ENCODE measurements at regions not wholly inside any gene's neighbourhood (a gene's known extent, or its start where the extent isn't known, plus 50 kb on each side); places are given as distances from the start of the nearest gene placed in this dataset.
"Not testable (repeated sequence)": the region's sequence is repeated elsewhere in the genome, so short reads cannot be mapped to it uniquely, and the experiment has no call there.

DNA sequence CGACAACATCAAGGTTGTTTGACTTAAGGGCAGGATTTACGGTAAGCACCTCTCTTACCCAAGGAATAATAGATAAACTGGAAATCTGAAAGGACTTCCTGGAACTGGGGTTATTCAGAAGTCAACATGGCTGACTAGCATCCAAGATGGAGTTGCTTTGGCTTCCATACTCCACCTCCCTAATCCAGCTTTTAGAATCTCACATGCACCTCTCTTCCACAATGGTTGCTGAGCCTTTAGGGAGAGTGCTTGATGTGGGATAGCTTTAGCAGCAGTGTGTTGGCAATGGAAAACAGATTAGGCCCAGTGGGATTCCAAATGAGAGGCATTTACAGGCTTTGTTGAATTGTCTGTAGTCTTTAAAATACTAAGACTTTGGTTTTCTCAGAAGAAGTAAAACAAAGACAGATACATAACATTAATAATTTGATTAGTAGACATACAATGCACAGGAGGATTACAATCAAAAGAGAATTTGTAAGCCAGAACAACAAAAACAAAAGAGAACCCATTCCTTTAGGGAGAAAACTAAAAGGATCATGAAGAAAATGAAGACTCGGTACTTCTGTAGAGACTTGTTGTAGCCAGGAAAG is 222.0 kb downstream of the HS3ST3B1 start:
- in situ Hi-C loops (cut with HindIII; ENCODE audit: low pct_unique_long_range_greater_than_20kb, low sequenced_read_pairs) = no loop called here

GRCh38 chr17:14518919-14519318 is 218.0 kb downstream of the HS3ST3B1 start:
- not testable (repeated sequence) for DNase-seq (ENCODE audit: low read depth)

More for the DNA sequence above, 222.0 kb downstream of the HS3ST3B1 start:
- no peak for DNase-seq (ENCODE audit: low read depth)

GRCh38 chr17:14514973-14515372 is 214.1 kb downstream of the HS3ST3B1 start:
- in situ Hi-C loops (cut with HindIII; ENCODE audit: low pct_unique_long_range_greater_than_20kb, low sequenced_read_pairs) = no loop called here
- DNase-seq (ENCODE audit: low read depth) = no peak

More at GRCh38 chr17:14518919-14519318, 218.0 kb downstream of the HS3ST3B1 start:
- in situ Hi-C loops (cut with HindIII; ENCODE audit: low pct_unique_long_range_greater_than_20kb, low sequenced_read_pairs) = not testable (repeated sequence)

DNA sequence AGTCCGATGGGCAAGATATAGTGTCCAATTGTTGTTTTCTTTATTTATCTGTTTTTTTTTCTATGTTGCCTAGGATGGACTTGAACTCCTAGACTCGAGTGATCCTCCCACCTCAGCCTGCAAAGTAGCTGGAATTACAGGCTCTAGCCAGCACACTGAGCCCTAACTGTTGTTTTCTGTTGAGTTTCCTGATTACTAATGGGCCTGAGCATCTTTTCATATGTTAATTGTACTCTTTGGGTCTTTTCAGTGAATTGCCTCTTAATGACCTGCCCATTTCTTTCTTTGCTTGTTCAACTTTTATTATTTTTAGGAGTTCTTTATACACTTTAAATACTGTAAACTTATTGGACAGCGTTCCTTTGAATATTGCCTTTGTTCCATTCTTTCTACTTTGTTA is 213.0 kb downstream of the HS3ST3B1 start:
- in situ Hi-C loops (cut with HindIII; ENCODE audit: low pct_unique_long_range_greater_than_20kb, low sequenced_read_pairs) = no loop called here
- no peak for DNase-seq (ENCODE audit: low read depth)

GRCh38 chr17:14510136-14510535 is 209.3 kb downstream of the HS3ST3B1 start:
- in situ Hi-C loops (cut with HindIII; ENCODE audit: low pct_unique_long_range_greater_than_20kb, low sequenced_read_pairs) = no loop called here
- no peak for DNase-seq (ENCODE audit: low read depth)

GRCh38 chr17:14508156-14508555 is 207.3 kb downstream of the HS3ST3B1 start:
- in situ Hi-C loops (cut with HindIII; ENCODE audit: low pct_unique_long_range_greater_than_20kb, low sequenced_read_pairs) = no loop called here
- no peak for DNase-seq (ENCODE audit: low read depth)

DNA sequence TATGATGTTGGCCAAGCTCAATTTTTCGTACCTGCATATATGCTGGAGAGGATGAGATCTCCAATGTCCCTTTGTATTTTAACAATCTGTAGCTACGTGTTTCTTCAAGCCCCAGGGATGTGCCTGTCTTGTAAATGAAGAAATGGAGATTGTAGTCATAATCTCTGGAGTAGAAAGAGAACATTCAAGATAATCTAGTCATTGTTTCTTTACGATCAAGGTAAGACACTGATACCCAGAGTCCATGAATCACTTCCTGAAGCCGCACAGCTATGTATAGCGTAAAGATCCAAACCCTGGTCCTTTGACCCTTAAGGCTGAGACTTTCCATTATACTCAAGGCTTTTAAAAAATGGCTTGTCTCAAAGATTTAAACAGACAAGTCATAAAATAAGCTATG is 205.5 kb downstream of the HS3ST3B1 start:
- DNase-seq (ENCODE audit: low read depth) = no peak
- in situ Hi-C loops (cut with HindIII; ENCODE audit: low pct_unique_long_range_greater_than_20kb, low sequenced_read_pairs) = no loop called here

GRCh38 chr17:14505606-14506005 is 204.7 kb downstream of the HS3ST3B1 start:
- DNase-seq (ENCODE audit: low read depth) = no peak
- in situ Hi-C loops (cut with HindIII; ENCODE audit: low pct_unique_long_range_greater_than_20kb, low sequenced_read_pairs) = no loop called here

DNA sequence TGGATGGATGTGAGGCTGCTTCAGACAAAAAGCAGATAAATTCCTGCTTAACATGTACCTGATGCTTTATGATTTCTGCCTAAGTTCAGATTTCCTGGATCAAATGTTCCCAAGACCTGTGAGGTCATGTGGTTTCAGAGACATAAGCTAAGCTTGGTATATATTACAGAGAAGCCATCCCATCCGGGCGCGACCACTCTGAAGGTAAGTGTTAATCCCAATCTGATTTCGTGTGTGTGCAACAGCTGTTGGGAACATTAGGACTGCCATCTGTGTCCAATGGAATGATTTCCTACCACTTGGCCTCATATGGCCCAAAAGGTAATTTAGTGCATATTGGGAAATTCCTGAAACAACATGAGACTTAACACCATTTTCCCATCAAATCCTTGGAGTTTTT is 199.1 kb downstream of the HS3ST3B1 start:
- in situ Hi-C loops (cut with HindIII; ENCODE audit: low pct_unique_long_range_greater_than_20kb, low sequenced_read_pairs) = no loop called here
- DNase-seq (ENCODE audit: low read depth) = no peak

DNA sequence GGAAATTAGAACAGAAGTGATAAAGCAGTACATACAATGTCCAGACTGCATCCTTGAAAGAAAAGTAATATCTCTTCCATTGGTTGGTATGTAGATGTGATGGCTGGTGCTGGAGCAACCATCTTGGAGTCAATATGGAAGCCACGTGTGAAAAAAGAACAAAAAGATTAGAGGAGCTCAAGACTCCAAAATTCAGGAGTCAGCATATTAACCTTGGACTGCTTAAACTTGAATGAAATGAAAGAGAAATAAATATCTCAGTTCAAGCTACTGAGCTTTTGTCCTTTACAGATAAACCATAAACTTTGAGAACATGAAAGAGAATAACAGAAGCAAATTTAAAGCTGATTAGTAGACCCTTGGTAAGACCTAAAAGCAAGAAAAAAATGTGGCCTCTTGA is 197.9 kb downstream of the HS3ST3B1 start:
- DNase-seq (ENCODE audit: low read depth) = no peak
- in situ Hi-C loops (cut with HindIII; ENCODE audit: low pct_unique_long_range_greater_than_20kb, low sequenced_read_pairs) = no loop called here

DNA sequence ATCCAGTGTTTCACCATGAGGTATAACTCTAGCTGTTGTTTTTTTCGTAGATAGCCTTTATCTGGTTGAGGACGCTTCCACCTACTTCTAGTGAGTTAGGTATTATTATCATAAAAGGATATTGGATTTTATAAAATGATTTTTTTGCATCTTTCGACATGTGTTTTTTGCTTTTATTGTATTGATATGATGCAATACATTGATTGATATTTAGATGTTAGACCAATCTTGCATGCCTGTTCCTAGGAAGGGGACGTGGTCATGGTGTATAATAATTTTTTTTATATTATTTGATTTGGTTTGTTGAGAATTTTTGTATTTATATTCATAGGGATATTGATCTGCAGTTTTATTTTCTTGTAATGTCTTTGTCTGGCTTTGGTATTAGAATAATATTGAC is 193.3 kb downstream of the HS3ST3B1 start:
- in situ Hi-C loops (cut with HindIII; ENCODE audit: low pct_unique_long_range_greater_than_20kb, low sequenced_read_pairs) = no loop called here
- no peak for DNase-seq (ENCODE audit: low read depth)

- in situ Hi-C loops (cut with HindIII; ENCODE audit: low pct_unique_long_range_greater_than_20kb, low sequenced_read_pairs) = no loop called here
- DNase-seq (ENCODE audit: low read depth) = no peak
Observed at GRCh38 chr17:14489986-14490385, 189.1 kb downstream of the HS3ST3B1 start.

DNA sequence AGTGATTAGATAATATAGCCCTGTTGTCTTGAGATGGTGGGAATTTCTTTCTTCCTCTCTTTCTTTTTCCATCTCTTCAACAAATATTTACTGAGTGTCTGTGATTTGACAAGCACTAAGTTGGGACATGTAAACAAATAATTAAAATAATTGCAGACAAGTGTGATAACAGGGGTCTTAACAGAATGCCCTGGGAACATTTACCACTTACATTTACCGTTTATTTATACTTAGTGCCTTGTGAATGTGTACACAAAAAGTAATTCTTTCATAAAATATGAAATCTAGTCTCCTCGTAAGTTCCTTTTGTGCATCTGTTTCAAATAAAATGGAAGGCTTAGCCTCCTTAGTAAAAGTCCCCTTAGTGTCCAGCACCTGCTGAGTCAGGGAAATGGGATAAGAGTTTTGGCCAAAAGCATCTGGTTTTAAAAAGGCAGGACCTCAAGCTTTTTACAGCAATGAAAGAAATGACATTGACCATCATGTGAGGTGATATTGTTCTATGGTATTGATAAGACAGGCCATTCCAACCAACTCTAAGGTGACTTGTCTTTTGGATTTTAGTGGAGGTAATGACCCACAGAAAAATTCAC is 188.2 kb downstream of the HS3ST3B1 start:
- in situ Hi-C loops (cut with HindIII; ENCODE audit: low pct_unique_long_range_greater_than_20kb, low sequenced_read_pairs) = no loop called here
- DNase-seq (ENCODE audit: low read depth) = no peak

DNA sequence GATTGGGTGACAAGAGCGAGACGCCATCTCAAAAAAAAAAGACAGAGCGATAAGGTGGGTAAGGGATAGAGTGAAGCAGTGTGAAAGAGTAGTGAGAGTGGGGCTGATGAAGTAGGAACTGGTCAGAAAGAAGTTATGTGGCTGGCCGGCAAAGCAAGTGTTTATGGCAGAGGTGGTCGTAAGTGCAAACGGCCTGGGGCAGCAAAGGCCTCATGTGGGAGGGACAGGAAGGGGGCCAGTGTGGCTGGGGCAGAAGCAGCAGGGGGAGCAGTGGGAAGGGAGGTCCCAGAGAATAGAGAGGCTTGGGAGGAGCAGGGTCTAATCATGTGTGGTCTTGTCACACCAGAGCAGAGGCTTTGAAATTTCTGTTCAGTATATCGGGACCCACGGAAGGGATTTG is 186.2 kb downstream of the HS3ST3B1 start:
- no peak for DNase-seq (ENCODE audit: low read depth)
- in situ Hi-C loops (cut with HindIII; ENCODE audit: low pct_unique_long_range_greater_than_20kb, low sequenced_read_pairs) = no loop called here

- no peak for DNase-seq (ENCODE audit: low read depth)
- in situ Hi-C loops (cut with HindIII; ENCODE audit: low pct_unique_long_range_greater_than_20kb, low sequenced_read_pairs) = no loop called here
Observed at GRCh38 chr17:14482715-14483114, 181.8 kb downstream of the HS3ST3B1 start.

DNA sequence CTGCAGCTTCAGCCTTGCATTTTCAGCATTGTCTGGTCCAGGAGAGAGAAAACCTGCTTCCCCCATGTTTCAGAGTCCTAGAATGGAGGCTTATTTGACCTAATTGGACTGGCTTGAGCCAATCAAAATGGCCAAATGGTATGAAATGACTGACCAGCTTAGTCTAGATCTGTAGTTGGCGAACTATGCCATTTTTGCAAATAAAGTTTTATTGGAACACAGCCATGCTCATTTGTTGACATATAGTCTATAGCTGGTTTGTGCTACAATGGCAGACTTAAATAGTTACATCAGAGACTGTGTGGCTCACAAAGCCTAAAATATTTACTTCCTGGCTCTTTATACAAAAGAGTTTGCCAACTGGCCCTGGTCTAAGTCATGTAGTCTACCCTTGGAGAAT is 180.8 kb downstream of the HS3ST3B1 start:
- in situ Hi-C loops (cut with HindIII; ENCODE audit: low pct_unique_long_range_greater_than_20kb, low sequenced_read_pairs) = no loop called here
- DNase-seq (ENCODE audit: low read depth) = no peak

GRCh38 chr17:14474591-14474990 is 173.7 kb downstream of the HS3ST3B1 start:
- in situ Hi-C loops (cut with HindIII; ENCODE audit: low pct_unique_long_range_greater_than_20kb, low sequenced_read_pairs) = no loop called here
- no peak for DNase-seq (ENCODE audit: low read depth)

GRCh38 chr17:14471052-14471451 is 170.2 kb downstream of the HS3ST3B1 start:
- in situ Hi-C loops (cut with HindIII; ENCODE audit: low pct_unique_long_range_greater_than_20kb, low sequenced_read_pairs) = no loop called here
- peak; percentile 34 for DNase-seq (ENCODE audit: low read depth)

GRCh38 chr17:14470417-14470816 is 169.5 kb downstream of the HS3ST3B1 start:
- DNase-seq (ENCODE audit: low read depth) = no peak
- in situ Hi-C loops (cut with HindIII; ENCODE audit: low pct_unique_long_range_greater_than_20kb, low sequenced_read_pairs) = no loop called here

GRCh38 chr17:14469971-14470370 is 169.1 kb downstream of the HS3ST3B1 start:
- no peak for DNase-seq (ENCODE audit: low read depth)
- in situ Hi-C loops (cut with HindIII; ENCODE audit: low pct_unique_long_range_greater_than_20kb, low sequenced_read_pairs) = no loop called here
